ENCODE measurements at regions not wholly inside any gene's neighbourhood (a gene's known extent, or its start where the extent isn't known, plus 50 kb on each side); places are given as distances from the start of the nearest gene placed in this dataset.

- Histone ChIP-seq H3K36me3 (no peaks in the 10 kb centered on the region), H3K9me3 (no peaks in the 10 kb centered on the region), H3K27me3 (no peaks in the 10 kb centered on the region), H3K4me1 (peaks cover 51 to 52% of the 10 kb centered on the region in 2 donors), H3K4me3 (no peak overlapping the region), H3K27ac (peak overlapping the region in 3 of 4 donors; percentile 78 to 80 (median 79))
- no peak for TF ChIP-seq POLR2A (IDR thresholded peaks at IDR 0.05)
- TF ChIP-seq, protein P1, sequence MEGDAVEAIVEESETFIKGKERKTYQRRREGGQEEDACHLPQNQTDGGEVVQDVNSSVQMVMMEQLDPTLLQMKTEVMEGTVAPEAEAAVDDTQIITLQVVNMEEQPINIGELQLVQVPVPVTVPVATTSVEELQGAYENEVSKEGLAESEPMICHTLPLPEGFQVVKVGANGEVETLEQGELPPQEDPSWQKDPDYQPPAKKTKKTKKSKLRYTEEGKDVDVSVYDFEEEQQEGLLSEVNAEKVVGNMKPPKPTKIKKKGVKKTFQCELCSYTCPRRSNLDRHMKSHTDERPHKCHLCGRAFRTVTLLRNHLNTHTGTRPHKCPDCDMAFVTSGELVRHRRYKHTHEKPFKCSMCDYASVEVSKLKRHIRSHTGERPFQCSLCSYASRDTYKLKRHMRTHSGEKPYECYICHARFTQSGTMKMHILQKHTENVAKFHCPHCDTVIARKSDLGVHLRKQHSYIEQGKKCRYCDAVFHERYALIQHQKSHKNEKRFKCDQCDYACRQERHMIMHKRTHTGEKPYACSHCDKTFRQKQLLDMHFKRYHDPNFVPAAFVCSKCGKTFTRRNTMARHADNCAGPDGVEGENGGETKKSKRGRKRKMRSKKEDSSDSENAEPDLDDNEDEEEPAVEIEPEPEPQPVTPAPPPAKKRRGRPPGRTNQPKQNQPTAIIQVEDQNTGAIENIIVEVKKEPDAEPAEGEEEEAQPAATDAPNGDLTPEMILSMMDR (IDR thresholded peaks at IDR 0.05 in 4 of 5, conservative IDR thresholded peaks at IDR 0.05 in 1 of 5) = no peak
- ATAC-seq (no peak), DNase-seq (no peak)
- in situ Hi-C loops (cut with MboI; ENCODE audit: low sequenced_read_pairs in 4 of 4) (no loop called here), intact Hi-C loops (cut with DNase I; ENCODE audit: low total_unique reads) (loop anchor here (5.0 to 10.0 kb wide), 4 partner anchors 65 to 307 kb away; no protein-coding TSS in a partner anchor)
Observed at GRCh38 chr12:46472144-46472705, 99.7 kb upstream of the SLC38A2 start.

DNA sequence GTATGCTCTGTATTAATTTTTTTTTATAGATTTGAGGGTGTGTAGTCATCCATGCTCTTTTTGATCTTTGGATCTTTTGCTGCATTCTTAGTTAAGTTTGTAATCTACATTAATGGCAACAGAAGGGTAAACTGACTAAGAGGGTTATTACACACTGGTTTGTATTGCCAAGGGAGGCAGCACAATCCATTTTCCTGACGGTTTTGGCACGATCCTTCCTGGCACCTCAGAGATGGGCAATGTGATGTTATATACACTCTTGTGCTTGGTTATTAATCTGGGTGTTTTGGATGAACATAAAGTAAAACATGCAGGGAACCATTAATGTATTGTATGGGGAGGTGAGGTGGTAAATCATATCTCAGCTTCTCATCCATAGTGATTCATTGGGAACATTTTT lies 98.8 kb upstream of the SLC38A2 start:
- intact Hi-C loops (cut with DNase I; ENCODE audit: low total_unique reads) (loop anchor here (5.0 to 10.0 kb wide), 4 partner anchors 66 to 307 kb away; no protein-coding TSS in a partner anchor), in situ Hi-C loops (cut with MboI; ENCODE audit: low sequenced_read_pairs in 4 of 4) (no loop called here)
- no peak for TF ChIP-seq POLR2A (IDR thresholded peaks at IDR 0.05)
- TF ChIP-seq, protein P1 (IDR thresholded peaks at IDR 0.05 in 4 of 5, conservative IDR thresholded peaks at IDR 0.05 in 1 of 5) = no peak
- Histone ChIP-seq H3K36me3 (no peaks in the 10 kb centered on the region), H3K9me3 (no peaks in the 10 kb centered on the region), H3K27ac (peak overlapping the region in 3 of 4 donors; percentile 11 to 75 (median 17)), H3K4me1 (peaks cover 51 to 52% of the 10 kb centered on the region in 2 donors), H3K27me3 (no peaks in the 10 kb centered on the region), H3K4me3 (no peak overlapping the region)
- ATAC-seq (no peak), DNase-seq (no peak)

DNA sequence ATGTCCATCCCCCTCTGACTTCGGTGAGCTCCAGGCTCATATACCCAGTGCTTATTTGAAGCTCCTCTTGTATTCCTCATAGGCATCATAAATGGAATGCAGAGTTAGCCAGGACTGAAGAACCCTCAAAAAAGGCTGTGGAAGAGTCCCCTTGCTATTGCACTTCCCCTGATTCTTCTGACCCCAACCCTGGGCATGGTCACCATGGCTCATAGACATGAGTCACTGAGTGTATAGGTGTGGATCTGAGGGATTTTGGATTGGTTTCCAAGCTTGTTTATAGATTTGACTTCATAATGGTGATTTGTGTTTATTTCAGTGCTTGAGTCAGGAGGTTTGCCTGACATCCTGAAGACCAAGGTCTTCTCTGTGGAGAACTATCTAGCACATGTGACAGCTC lies 98.4 kb upstream of the SLC38A2 start:
- H3K9me3 ChIP-seq = no peaks in the 10 kb centered on the region
- ATAC-seq (no peak), DNase-seq (no peak)
- peaks cover 50 to 51% of the 10 kb centered on the region in 2 donors for H3K4me1 ChIP-seq
- H3K27ac ChIP-seq = peak overlapping the region in 3 of 4 donors; percentile 11 to 75 (median 17)
- in situ Hi-C loops (cut with MboI; ENCODE audit: low sequenced_read_pairs in 4 of 4) = no loop called here
- no peaks in the 10 kb centered on the region for H3K27me3 ChIP-seq
- H3K36me3 ChIP-seq = no peaks in the 10 kb centered on the region
- no peak for TF ChIP-seq POLR2A (IDR thresholded peaks at IDR 0.05)
- TF ChIP-seq, protein P1 (IDR thresholded peaks at IDR 0.05 in 4 of 5, conservative IDR thresholded peaks at IDR 0.05 in 1 of 5) = no peak
- no peak overlapping the region for H3K4me3 ChIP-seq
- intact Hi-C loops (cut with DNase I; ENCODE audit: low total_unique reads) = loop anchor here (5.0 to 10.0 kb wide), 4 partner anchors 66 to 306 kb away; no protein-coding TSS in a partner anchor

GRCh38 chr12:46470036-46470627 lies 97.6 kb upstream of the SLC38A2 start:
- Histone ChIP-seq H3K27me3 (no peaks in the 10 kb centered on the region), H3K36me3 (no peaks in the 10 kb centered on the region), H3K4me3 (no peak overlapping the region), H3K27ac (peak overlapping the region; percentile 17 to 83 (median 79)), H3K4me1 (peaks cover 56 to 57% of the 10 kb centered on the region in 2 donors), H3K9me3 (no peaks in the 10 kb centered on the region)
- ATAC-seq (no peak), DNase-seq (no peak)
- in situ Hi-C loops (cut with MboI; ENCODE audit: low sequenced_read_pairs in 4 of 4) = no loop called here
- TF ChIP-seq, protein P1 (IDR thresholded peaks at IDR 0.05 in 4 of 5, conservative IDR thresholded peaks at IDR 0.05 in 1 of 5) = no peak
- TF ChIP-seq POLR2A (IDR thresholded peaks at IDR 0.05) = no peak
- intact Hi-C loops (cut with DNase I; ENCODE audit: low total_unique reads) = loop anchor here (5.0 to 10.0 kb wide), 4 partner anchors 67 to 305 kb away; no protein-coding TSS in a partner anchor
